ENCODE measurements at regions not wholly inside any gene's neighbourhood (a gene's known extent, or its start where the extent isn't known, plus 50 kb on each side); places are given as distances from the start of the nearest gene placed in this dataset.

DNA sequence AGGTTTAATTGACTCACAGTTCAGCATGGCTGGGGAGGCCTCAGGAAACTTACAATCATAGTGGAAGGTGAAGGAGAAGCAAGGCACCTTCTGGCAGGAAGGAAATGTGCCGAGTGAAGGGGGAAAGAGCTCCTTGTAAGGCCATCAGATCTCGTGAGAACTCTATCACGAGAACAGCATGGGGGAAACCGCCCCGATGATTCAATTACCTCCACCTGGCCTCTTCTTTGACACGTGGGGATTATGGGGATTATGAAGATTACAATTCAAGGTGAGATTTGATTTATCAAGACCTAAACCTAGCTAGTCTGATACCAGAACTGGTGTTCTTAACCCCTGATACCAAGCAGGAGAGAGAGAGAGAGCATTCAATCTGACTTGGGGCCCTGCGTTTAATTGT lies 258.7 kb downstream of the PTEN start:
- no peak for DNase-seq (ENCODE audit: low read depth in 4 of 4, low spot score in 2 of 4)

DNA sequence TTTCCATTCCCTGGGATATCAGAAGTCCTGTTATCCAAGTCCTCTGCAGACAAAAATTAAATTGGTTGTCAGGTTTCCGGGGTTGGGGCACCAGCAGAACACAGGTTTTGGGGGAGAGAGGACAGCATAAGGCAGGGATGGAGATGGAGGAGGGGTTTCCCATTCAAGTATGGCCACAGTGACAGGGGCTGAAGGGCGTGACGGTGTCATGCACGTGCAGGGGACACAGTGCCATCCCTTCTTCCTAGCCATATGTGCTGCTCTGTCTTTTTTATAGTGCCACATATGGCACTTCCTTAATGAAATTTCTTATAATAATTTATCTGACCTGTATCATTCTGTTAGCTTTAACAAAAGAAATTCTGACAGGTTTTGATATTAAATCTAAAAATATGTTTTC lies 259.2 kb downstream of the PTEN start:
- no peak for DNase-seq (ENCODE audit: low read depth in 4 of 4, low spot score in 2 of 4)

DNA sequence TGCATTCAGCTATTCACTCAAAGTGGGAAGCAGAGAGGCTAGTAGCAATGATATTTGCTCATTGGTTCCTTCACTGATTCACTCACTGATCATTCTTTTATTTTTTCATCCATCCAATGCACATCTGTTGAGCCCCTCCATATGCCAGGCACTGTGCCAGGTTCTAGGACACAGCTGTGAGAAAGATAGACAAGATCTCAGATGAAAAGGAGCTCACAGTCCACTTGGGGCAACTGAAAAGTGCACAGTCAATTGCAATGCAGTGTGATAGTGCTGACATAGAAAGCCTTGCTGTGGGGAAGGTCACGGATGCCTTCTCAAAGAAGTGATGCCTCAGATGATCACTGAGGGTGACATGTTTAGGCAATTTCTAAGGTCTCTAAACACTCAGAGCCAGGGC lies 262.3 kb downstream of the PTEN start:
- no peak for DNase-seq (ENCODE audit: low read depth in 4 of 4, low spot score in 2 of 4)

DNA sequence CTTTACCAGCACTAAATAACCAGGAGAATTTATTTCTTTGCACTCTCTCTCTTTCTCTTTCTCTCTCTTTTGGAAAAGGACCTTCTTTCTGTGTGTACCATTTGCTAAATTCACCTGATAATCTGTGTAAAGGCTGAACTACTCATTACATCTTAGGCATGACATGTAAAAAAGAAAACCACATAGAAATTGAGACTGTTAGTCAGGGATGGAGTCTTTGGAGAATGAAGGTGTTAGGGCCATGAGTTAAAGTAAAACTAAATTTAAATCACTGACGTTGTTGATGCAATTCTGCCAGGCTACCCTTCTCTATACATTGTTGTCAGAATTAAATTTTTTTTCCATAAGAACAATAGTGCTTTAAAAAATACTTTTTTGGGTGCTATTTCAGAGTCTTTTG lies 263.3 kb downstream of the PTEN start:
- no peak for DNase-seq (ENCODE audit: low read depth in 4 of 4, low spot score in 2 of 4)

DNA sequence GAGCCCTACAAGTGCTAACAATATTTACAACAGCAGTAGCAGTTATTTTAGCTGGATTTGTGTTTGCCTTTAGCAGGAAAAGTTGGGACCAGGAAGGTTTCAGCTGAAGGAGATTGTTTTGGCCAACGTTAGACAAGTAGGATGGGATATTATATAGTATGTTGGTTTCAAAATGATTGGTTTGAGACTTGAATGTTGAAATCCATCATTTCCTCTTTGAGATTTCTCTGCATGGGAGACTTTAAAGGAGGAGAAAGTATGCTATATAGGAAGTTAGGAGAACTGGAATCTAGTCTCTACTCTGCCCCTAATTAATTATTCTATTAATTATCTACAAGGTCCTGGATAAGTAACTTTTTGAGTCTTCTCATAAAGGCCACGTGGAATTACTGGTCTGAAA lies 263.8 kb downstream of the PTEN start:
- no peak for DNase-seq (ENCODE audit: low read depth in 4 of 4, low spot score in 2 of 4)

DNA sequence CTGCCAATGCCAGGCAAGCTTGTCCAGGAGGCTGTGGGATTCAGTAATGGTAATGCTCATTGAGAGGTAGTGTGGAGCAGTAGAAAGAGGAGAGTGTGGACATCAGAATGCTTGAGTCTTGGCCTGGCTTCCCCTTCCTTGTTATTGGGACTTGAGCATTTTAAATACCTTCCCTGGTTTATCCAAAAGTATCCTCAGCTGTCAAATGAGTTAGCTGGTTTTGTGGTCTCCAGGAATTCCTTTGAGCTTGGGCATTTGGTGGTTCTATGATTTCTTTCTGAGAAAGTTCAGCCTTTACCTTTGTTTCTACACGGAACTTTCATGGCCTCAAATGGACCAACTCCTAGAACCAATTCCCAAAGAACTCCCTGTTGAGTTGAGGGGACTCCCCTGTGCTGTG lies 264.3 kb downstream of the PTEN start:
- no peak for DNase-seq (ENCODE audit: low read depth in 4 of 4, low spot score in 2 of 4)

DNA sequence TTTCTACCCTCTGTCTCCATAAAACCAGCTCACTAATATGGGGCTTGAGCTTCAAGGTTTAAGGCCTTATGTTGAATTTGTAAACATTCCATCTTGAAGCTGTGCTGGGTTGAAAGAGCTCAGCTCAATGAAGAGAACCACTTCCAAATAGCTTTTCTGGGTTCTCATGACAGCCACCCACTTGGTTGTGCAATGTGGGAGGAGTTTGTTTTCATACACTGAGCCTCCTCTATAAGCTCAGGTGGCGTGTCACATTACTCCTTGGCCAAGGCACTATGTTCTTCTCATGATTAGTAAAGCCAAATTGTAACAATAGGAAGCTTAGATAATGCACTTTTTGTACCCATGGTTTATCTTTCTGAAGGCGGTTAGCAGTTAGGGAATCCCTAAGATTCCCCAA lies 265.6 kb downstream of the PTEN start:
- no peak for DNase-seq (ENCODE audit: low read depth in 4 of 4, low spot score in 2 of 4)

DNA sequence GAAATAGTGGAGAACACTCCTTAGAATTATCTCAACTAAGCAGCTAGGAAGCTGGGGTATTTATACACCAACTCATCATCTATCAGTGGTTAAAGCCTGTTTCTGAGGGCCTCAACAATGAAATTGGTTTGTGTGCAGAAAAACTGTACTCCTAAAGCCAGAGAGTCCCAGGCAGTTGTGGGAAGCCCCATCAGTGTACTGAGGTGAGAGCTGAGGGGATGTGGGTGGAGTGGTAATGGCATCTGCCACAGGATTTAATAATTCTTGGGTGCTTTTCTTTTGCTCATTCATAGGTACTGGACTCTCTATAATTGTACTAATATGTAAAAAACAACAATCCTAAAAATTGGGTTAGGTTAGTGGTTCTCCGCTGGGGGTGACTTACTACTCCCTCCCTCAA lies 267.5 kb downstream of the PTEN start:
- no peak for DNase-seq (ENCODE audit: low read depth in 4 of 4, low spot score in 2 of 4)

DNA sequence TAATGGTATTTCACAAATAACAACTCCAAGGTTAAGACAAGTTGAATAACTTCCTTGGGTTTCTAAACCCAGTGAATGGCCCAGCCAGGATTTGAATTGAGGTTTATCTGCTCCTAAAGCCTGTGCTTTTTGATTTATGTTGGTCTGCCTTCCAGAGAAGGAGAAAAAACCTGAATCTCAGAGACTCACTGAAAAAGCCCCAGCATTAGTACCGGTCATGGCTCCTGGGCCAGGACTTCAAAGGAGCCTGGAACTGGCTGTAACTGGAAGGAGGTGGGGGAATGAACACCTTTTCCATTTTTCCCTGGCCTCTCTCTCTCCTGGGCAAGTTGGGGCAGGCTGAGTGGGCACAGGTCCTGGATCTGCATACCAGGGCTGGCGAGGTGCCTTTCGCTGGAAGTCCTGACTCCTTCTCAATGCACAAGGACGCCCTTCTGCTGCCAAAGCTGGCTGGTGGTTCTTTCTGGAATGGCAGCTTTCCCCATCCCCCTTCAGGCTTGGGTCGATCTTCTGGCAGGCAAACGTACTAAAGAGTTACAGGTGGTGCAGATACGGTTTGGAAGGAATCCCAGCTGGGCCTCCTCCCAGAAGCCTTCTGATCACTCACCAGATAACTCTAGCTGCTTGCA lies 268.2 kb downstream of the PTEN start:
- DNase-seq (ENCODE audit: low read depth in 4 of 4, low spot score in 2 of 4) = no peak

DNA sequence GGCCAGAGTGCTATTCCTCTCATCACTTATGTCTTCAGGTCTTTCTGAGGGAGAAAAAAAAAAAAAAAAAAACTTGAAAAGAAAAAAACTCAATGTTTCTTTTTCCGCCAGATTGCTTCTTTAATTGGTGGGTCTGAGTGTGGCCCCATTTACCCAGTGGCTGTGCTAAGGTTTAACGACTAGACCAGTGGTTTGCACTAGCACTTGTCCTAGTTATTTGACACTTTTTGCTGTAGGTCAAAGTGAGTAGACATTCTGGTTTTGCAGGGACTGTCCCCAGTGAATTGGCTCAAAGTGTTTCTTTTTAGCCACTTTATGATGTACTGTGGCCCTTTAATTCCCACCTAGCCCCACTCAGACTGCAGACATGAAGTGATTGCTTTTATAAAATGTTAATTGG lies 273.3 kb downstream of the PTEN start:
- no peak for DNase-seq (ENCODE audit: low read depth in 4 of 4, low spot score in 2 of 4)

DNA sequence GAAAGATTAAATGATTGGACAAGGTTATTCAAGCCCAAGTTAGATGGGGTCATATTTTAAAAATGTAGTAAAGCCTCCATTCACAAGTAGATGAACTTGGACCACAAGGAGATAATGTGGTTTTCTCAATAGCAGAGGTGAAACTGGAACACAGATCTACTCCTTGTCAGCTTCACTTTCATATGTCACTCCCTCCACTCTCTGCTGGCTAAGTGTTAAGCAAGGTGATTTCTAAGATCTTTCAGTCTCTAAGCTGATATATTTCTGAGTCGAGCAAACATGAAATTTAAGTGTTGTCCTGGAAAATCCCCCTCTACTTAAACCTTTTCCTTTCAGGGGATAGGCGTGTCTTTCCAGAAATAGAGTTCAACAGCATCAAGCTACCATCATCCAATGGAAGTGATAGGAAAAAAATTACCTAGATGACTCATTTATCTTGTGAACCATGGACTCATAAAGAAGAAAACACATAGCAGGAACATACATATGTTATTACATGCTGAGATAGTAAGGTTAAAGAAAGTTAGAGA lies 275.0 kb downstream of the PTEN start:
- DNase-seq (ENCODE audit: low read depth in 4 of 4, low spot score in 2 of 4) = no peak

DNA sequence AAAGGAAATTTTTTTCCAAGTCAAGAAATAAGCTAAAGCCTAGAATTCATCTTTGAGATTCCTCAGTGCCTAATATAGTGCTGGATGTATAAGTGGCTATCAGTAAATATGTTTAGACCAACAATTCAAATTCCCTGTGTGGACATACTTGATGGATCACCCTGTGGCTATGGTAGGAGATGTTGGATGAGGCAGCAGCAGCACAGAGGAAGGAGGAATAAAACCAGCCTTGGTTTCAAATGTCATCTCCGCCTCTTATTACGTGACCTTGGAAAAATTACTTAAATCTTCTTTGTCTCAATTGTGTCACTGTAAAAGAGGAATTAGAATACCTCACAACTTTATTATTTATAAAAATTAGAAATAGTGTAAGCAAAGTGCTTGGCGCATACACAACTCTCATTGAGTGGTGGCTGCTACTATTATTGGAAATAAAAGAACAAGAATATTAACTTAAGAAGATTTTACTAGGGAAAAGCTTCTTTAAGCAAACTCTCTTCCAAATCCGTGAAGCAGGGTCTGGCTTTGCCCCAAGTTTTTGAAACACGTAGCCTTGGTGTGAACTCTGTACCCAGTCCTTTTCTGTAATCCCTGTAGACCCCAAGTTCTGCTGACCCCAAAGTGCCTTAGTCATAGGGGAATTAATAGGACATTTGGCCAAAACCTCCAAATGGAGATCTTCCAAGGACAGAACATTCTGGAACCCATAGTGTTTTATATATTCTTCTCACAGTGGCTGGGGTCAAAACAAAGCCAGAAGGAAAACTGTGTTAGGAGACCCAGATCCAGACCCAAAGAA lies 283.8 kb downstream of the PTEN start:
- DNase-seq (ENCODE audit: low read depth in 4 of 4, low spot score in 2 of 4) = no peak

DNA sequence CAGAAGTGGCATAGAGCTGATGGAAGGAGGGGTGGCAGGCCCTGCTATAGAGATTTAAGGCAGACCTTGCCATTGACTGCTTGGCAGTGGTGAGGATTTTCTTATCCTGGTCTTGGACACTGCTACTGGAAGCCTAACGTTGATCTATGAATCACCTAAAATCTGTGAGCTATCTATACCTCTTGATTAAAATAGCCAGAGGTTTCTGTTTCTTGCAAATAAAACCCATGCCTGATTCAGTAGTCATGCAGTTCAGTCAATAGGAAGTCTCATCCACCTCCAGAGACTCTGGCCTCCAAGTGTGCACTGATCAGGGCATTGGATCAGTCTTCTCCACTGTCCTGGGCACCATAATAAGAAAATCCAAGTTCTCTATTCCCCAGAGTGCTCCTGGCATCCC lies 286.5 kb downstream of the PTEN start:
- no peak for DNase-seq (ENCODE audit: low read depth in 4 of 4, low spot score in 2 of 4)

DNA sequence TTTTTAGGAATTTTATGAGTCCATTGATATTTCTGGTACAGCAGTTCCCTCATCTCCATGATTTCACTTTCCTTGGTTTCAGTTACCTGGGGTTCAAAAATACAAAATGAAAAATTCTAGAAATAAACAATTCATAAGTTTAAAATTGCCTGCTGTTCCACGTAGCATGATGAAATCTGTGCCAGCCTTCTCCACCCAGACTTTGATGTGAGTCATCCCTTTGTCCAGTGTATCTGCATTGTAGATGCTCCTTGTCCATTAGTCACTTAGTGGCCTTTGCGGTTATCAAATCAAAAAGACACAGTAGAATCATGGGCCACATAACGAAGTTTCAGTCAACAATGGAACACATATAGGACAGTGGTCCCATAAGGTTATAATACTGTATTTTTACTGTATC lies 286.9 kb downstream of the PTEN start:
- DNase-seq (ENCODE audit: low read depth in 4 of 4, low spot score in 2 of 4) = no peak

DNA sequence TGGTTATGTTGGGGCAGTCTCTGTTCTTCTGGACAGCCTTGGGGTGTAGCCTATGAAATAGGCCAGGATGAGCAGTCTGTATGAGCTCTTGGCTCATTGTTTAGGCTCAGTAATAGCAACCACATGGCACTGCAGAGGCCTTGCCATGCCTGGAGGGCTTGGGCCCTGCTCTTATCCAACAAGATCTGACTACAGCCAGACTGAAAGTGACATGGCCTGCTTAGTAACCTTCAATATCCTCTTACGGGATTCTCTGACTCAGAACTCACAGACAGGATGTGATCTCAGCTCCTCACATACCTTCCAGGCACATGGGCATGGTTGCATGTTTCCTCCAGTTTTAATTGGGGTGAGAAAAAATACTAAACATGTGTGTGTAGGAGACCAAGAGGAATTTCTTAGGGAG lies 289.3 kb downstream of the PTEN start:
- DNase-seq (ENCODE audit: low read depth in 4 of 4, low spot score in 2 of 4) = no peak

DNA sequence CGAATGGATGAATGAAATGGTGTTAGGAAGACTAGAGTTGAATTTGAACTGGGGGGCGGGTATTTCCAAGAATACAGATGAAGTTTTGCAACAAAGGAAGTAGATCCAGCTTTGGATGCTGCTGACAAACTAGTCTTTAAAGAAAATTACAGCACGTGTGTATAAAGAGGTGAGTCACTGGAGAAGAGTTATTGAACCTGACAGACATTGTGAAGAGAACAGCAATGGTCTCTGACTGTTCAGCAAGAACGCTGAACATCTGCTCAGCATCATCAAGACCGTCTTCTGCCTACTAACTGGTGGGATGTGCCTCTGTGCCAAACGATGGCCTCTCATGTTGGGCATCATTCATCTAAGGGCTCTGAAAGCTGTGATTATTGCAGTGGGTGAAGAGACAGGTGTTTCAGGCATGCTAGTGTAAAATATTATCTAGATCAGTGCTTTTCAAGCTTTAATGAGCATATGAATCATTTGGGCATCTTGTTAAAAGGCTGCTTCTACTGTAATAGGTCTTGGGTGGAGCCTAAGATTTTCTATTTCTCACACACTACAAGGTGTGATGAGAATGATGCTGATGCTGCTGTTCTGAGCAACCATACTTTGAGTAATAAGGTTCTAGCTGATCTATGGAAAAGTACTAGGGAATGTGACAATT lies 291.3 kb downstream of the PTEN start:
- DNase-seq (ENCODE audit: low read depth in 4 of 4, low spot score in 2 of 4) = no peak

DNA sequence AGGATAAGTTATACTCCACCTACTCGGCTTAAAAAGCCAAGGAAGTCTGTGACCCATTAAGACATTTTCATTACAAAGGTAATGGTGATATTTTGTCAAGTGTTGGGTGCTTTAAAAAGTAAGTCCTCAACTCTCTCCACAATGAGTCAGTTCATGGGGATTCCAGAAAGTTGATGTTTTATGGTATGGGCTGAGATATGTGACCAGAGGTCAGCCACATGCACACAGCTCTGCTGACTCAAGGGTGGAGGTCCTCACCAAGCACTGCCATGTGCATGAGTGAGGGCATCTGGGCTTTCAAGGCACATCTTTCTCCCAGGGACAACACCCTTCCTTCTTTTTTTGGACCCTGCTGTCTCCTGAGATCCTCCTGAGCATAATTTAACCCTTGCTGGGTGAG lies 292.9 kb downstream of the PTEN start:
- DNase-seq (ENCODE audit: low read depth in 4 of 4, low spot score in 2 of 4) = no peak

DNA sequence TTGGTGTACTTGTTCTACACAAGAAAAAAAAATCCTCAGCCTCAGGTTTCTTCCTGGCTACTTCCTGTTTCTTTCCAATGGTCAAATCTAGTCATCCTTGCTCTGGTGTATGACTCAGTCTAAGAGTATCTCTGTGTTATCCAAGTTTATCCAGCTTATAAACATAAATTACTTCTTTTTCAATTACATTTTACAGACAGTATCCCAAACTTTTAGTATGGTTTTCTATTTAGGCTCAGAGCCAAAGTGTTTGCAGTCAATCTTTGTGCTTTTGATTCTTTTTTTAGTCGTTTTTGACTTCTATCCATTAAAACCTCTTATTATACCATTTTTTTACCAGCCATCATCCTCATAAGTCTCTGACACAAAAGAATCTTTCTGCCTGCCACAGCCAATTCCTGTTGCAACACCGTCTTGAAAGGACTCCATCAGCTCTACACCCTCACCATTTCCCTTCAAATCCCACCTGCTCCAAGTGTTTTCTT lies 294.6 kb downstream of the PTEN start:
- no peak for DNase-seq (ENCODE audit: low read depth in 4 of 4, low spot score in 2 of 4)

DNA sequence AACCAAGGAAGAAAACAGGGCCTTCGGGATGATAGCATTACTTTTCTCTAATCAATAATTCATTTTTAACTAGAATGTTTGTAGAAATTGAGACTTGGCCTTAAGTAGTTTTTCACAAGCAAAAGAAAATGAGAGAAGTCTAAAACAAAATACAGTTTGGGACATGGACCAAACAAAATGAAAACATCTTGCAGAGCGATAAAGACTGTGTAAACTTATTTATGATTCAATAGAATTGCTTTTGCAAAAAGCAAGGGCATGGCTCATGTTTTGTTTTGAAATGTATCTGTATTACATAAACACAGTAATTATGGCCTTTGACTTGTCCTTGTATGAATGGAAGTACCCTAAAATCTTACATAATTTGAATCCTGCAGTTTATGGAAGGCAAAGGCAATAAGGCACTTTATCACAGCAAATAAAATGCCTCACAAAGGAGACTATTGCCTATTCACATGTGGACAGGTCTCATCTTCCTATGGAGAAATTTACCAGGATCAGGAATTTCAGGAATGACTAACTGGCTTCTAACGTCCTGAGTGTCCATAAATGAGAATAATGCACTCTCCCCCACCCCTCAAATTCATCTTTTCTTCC lies 295.2 kb downstream of the PTEN start:
- DNase-seq (ENCODE audit: low read depth in 4 of 4, low spot score in 2 of 4) = no peak

DNA sequence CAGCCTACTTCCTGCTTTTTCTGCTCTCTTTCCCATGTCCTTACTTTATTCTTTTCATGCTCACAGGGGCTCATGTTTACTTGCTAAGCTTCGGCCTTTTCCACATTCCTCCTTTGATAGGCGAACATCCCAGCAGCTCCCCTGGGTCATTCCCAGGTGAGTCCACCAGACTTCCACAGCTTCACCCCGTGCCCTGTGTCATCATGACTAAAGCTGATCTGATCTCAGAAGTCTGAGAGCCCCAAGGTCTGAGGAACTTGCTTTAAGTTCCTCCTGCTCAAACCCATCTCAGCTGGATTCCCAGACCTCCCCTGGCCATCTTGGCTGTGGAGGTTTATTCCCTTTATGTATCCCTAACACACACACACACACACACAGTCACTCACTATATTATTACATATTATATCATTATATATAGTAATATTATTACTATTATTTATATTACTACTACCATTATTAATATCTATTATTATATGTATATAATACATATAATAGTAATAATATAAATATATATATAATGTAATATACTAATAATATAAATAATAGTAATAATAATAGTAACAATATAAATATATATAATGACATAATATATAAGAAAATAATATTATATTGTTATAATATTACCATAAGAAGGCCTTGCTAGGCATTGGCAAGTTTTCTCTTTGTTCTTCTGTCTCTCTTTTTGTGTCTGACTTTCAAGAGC lies 295.9 kb downstream of the PTEN start:
- DNase-seq (ENCODE audit: low read depth in 4 of 4, low spot score in 2 of 4) = no peak

DNA sequence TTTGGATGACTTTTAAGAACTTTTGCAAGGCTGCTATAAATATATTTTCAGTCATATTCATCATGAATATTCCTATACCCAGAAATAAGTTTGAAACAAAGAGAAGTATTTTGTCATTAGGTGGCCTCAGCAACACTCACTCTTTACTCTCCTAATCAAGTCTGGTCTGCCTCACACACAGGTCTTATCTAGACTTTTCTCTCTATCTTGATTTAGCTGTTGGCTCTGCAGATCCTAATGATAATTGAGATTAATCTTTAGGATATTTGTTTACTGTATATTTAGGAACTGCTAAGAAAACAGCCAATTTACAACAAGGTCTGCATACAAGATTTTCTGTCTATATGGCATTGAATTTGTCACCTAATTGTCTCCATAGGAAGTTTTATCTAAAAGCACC lies 297.6 kb downstream of the PTEN start:
- DNase-seq (ENCODE audit: low read depth in 4 of 4, low spot score in 2 of 4) = no peak
